GM12801 (cell line): ENCODE measurements at regions not wholly inside any gene's neighbourhood (a gene's known extent, or its start where the extent isn't known, plus 50 kb on each side); places are given as distances from the start of the nearest gene placed in this dataset.

Experiments
- TF ChIP-seq, protein P1 (sequence below): IDR thresholded peaks from one replicate; pipeline ENCODE4 v1.5.1; 2011; ENCODE audit warnings: control low read depth; ENCODE audit not compliant: insufficient read length; ENCODE audit errors: extremely low read depth

DNA sequence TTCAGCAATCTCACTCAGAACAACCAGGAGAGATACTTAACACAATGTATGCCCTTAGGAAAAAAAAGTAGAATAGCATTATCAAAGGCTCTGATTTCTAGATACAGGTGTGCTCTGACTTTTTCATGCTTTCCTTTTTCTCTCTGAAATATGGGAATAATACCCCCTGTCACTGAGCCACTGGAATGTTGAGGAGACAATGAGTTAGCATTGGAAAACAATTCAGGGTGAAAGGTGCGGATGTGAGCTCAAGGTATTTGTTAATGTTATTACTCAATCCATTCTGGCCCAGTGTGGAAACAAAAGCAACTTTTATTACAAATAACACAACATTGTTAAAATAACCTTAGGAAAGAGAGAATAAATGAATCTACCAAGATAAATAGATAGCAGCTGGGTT is 228.0 kb downstream of the IKZF2 start:
- TF ChIP-seq, protein P1, sequence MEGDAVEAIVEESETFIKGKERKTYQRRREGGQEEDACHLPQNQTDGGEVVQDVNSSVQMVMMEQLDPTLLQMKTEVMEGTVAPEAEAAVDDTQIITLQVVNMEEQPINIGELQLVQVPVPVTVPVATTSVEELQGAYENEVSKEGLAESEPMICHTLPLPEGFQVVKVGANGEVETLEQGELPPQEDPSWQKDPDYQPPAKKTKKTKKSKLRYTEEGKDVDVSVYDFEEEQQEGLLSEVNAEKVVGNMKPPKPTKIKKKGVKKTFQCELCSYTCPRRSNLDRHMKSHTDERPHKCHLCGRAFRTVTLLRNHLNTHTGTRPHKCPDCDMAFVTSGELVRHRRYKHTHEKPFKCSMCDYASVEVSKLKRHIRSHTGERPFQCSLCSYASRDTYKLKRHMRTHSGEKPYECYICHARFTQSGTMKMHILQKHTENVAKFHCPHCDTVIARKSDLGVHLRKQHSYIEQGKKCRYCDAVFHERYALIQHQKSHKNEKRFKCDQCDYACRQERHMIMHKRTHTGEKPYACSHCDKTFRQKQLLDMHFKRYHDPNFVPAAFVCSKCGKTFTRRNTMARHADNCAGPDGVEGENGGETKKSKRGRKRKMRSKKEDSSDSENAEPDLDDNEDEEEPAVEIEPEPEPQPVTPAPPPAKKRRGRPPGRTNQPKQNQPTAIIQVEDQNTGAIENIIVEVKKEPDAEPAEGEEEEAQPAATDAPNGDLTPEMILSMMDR, result no peak

DNA sequence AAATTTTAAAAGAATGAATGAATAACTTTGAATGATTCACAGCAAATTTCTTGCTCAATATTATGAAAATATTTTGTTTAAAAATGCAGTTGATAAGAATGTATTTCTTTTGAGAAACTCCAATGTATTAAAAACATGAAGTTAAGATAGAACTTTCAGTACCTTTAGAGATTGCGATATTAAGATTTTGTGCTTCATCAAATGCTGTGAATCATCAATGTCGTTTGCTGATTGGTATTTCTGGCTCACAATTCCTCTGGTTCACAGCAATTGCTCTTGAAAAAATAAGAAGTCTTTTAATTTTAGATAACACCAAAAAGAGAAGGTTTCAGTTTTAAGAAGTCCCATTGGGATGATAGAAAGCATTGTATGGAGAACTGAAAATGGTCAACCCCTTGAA is 228.7 kb downstream of the IKZF2 start:
- TF ChIP-seq, protein P1, result no peak

DNA sequence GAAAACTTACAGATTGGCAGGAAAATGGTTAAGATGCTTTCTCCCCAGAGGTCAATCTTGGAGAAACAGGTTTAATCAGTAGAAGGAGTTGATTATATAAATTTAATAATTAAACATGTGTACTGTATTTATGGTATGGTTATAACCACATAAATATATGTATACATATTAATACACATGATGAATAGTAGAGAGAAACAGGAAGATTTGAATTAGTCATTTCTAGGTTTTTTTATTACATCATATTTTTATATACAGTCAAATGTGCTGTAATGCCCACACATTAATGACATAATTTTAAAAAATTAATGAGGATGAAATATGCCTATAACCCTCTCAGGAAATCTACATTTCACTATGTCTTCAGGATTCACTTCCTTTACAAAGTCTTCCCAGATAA is 229.7 kb downstream of the IKZF2 start:
- TF ChIP-seq, protein P1, result no peak

DNA sequence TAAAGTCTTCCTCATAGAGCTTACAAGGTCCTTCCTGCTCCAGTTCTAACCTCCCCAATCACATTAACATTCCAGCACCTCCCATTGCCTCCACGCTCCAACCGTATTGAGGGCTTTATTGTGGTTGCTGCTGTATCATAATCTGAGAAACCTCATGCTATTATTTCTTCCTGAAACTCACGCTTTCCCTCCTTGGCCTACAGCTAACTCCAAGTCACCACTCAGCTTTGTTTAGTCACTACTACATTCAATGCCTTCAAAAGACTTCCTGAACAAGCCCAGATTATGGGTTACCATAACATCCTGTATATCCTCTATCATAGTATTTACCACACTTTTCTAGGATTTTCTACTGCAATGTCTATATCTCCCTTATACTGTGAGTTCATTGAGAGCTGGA is 230.4 kb downstream of the IKZF2 start:
- TF ChIP-seq, protein P1, result no peak

DNA sequence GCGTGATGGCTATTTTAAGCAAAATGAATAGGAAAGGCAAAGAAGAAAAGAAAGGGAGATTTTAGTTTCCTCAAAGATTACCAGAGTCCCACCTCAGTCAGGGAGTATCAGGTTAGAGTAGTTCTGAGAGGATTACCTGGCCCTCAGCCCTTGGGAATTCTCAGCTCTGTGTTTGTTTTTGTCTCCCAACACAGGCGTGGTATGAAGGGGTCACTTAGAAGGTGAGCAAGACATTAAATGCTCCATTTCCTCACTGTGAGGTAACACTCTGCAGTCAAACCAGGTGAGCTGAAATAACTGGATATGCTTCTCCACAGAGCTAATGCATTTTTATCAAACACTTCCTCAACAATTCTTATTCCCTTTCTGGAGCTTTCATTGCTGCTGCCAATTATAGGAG is 232.2 kb downstream of the IKZF2 start:
- TF ChIP-seq, protein P1, result no peak

DNA sequence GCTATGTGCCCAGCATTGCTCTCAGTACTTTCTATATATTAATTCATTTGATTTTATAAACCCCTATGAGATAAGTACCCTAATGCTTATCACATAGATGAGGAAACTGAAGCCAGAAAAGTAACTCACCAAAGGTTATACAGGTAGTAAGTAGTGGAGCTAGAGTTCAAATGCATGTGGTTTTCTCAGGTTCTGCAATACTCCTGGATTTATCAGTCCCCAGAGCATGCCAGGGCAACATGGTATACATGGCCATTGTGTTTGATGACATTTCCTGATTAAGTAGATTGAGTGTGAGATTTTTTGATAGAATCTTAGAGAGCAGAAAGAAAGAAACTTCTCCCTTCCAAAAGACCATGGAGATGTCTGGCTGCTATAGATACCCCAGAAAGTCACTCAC is 233.1 kb downstream of the IKZF2 start:
- TF ChIP-seq, protein P1, result no peak

DNA sequence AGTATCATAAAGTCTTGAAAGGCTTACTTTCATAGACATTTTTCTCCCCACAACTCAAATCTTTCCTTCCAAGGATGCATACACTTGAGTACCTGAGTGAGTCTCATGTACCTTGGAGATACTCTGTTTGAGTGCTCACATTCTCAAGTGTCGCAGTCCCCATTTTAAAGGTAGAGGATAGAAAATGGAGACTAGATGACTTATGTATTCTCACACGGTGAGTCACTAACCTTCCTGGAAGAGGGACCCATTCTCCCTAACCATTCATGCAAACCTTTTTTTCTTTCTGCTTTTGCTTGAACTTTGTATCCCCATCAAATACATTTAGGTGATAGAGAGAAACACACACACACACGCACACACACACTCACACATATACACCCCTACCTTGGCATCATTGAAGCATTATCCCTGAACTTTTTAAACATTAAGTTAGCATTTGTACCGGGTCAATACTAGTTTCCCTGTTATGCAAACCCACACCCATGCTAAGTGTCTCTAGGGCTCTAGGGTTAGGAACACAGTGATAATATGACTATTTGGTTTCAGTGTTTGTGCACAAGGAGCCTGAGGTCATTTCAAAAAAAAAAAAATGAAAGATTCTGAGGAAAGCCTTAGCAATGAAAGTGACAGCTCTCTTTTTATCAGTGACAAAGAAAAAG is 236.2 kb downstream of the IKZF2 start:
- TF ChIP-seq, protein P1, result no peak

DNA sequence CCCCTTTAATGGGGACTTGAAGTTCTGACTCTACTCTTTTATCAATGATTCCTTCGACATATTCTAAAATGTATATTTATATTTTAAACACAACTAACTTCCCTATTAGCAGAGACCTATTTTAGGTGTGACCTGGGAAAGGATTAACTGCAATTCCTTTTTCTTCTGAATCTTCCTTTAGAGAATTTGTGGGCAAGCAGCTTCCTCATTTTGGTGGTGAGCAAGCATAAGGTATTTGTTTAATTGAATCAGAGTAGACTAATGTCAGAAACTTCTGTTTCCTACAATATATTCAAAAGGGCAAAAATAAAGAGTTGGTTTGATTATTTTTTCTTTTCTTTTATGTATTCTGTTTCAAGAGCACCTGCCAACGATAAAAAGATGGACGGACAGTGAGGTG is 237.0 kb downstream of the IKZF2 start:
- TF ChIP-seq, protein P1, result no peak
